Kidney (tissue), 13 donors: ENCODE measurements at regions not wholly inside any gene's neighbourhood (a gene's known extent, or its start where the extent isn't known, plus 50 kb on each side); places are given as distances from the start of the nearest gene placed in this dataset.

Experiments used
- DNase-seq, 5 donors: peaks; one replicate each; pipeline ENCODE4 v3.0.0-alpha.2; 2013 to 2020
- FAIRE-seq: peaks from 2 replicates; lab custom pipeline; 2012; peaks lifted over from hg19 to GRCh38; lab: Jason Lieb, UNC
- H3K27ac ChIP-seq, 2 donors: one replicate each; pipeline ENCODE4 v1.7.0; 2013; ENCODE audit warnings: low read depth in 2 of 2, low read length in 2 of 2, inconsistent platforms in 1 of 2
- H3K27me3 ChIP-seq: one replicate; pipeline ENCODE4 v1.7.1; 2013; ENCODE audit warnings: low read length, inconsistent platforms; ENCODE audit not compliant: control insufficient read depth, insufficient read depth
- H3K36me3 ChIP-seq, 3 donors: one replicate each; pipeline versions ENCODE4 v1.7.0 to v1.7.1; 2013; ENCODE audit warnings: low read length in 3 of 3, control low read depth in 1 of 3, inconsistent platforms in 1 of 3; ENCODE audit not compliant: insufficient read depth in 3 of 3, control insufficient read depth in 2 of 3
- H3K4me1 ChIP-seq, 3 donors: one replicate each; pipeline versions ENCODE4 v1.7.0 to v1.7.1; 2013; ENCODE audit warnings: low read length in 3 of 3, inconsistent platforms in 1 of 3, low read depth in 1 of 3; ENCODE audit not compliant: control insufficient read depth in 2 of 3, insufficient read depth in 2 of 3
- H3K4me3 ChIP-seq, 3 donors: one replicate each; pipeline versions ENCODE4 v1.7.0 to v1.8.1; 2013; ENCODE audit warnings: low read length in 3 of 3, control low read depth in 1 of 3, inconsistent platforms in 1 of 3
- H3K9ac ChIP-seq, 3 donors: one replicate each; pipeline versions ENCODE4 v1.7.0 to v1.7.1; 2013; ENCODE audit warnings: low read length in 3 of 3, control low read depth in 1 of 3, inconsistent platforms in 1 of 3
- H3K9me3 ChIP-seq, 3 donors: one replicate each; pipeline versions ENCODE4 v1.7.0 to v1.7.1; 2013; ENCODE audit warnings: low read length in 3 of 3, control low read depth in 1 of 3, inconsistent platforms in 1 of 3; ENCODE audit not compliant: control insufficient read depth in 2 of 3, insufficient read depth in 1 of 3
- CTCF ChIP-seq: IDR thresholded peaks from 3 replicates; pipeline ENCODE4 v1.5.1; 2012; ENCODE audit warnings: mild to moderate bottlenecking, moderate library complexity, borderline replicate concordance; ENCODE audit not compliant: insufficient read depth; ENCODE audit errors: extremely low read depth
- intact Hi-C: fragments of 100-400 bp; cut with DNase I; formaldehyde crosslinking; loops from one replicate; pipeline ENCODE4 v1.11.1; 2022
- donor health status: control.
- donor health status: control.
- donor health status: control.
- donor health status: control.
- donor health status: control.
- donor health status: DM: yes; HTN: yes; CAD: no.
- donor health status: Normal renal cell carcinoma (clear cell type).

GRCh38 chr6:8325743-8326142, 109.6 kb downstream of the SLC35B3 start:
- no peak for TF ChIP-seq CTCF
- H3K36me3 ChIP-seq, result no peaks in the 10 kb centered on the region
- no peak overlapping the region for H3K4me3 ChIP-seq
- DNase-seq, result no peak
- no peaks in the 10 kb centered on the region for H3K27me3 ChIP-seq
- intact Hi-C loops, result no loop called here
- H3K4me1 ChIP-seq, result no peaks in the 10 kb centered on the region
- H3K9ac ChIP-seq, result no peak overlapping the region
- FAIRE-seq, result no peak
- no peak overlapping the region for H3K27ac ChIP-seq
- H3K9me3 ChIP-seq, result no peaks in the 10 kb centered on the region

GRCh38 chr6:8322659-8323058, 112.7 kb downstream of the SLC35B3 start:
- H3K27ac ChIP-seq, result no peak overlapping the region
- H3K9ac ChIP-seq, result no peak overlapping the region
- TF ChIP-seq CTCF, result no peak
- no peaks in the 10 kb centered on the region for H3K4me1 ChIP-seq
- no peaks in the 10 kb centered on the region for H3K36me3 ChIP-seq
- no peak overlapping the region for H3K4me3 ChIP-seq
- H3K9me3 ChIP-seq, result no peaks in the 10 kb centered on the region
- no peaks in the 10 kb centered on the region for H3K27me3 ChIP-seq
- intact Hi-C loops, result no loop called here
- no peak for DNase-seq
- no peak for FAIRE-seq

- H3K4me3 ChIP-seq, result no peak overlapping the region
- H3K9ac ChIP-seq, result no peak overlapping the region
- no peaks in the 10 kb centered on the region for H3K9me3 ChIP-seq
- DNase-seq, result no peak
- no peak for TF ChIP-seq CTCF
- H3K27ac ChIP-seq, result no peak overlapping the region
- intact Hi-C loops, result no loop called here
- H3K36me3 ChIP-seq, result no peaks in the 10 kb centered on the region
- no peaks in the 10 kb centered on the region for H3K4me1 ChIP-seq
- H3K27me3 ChIP-seq, result no peaks in the 10 kb centered on the region
- no peak for FAIRE-seq
Measured at GRCh38 chr6:8321671-8322404, 113.5 kb downstream of the SLC35B3 start.

- DNase-seq (no peak), FAIRE-seq (no peak)
- intact Hi-C loops, result no loop called here
- H3K4me1 ChIP-seq, result no peaks in the 10 kb centered on the region
- no peak for TF ChIP-seq CTCF
- no peaks in the 10 kb centered on the region for H3K27me3 ChIP-seq
- H3K9ac ChIP-seq, result no peak overlapping the region
- H3K27ac ChIP-seq, result no peak overlapping the region
- no peaks in the 10 kb centered on the region for H3K36me3 ChIP-seq
- no peak overlapping the region for H3K4me3 ChIP-seq
- H3K9me3 ChIP-seq, result no peaks in the 10 kb centered on the region
Measured at GRCh38 chr6:8315154-8315553, 120.2 kb downstream of the SLC35B3 start.
